ENCODE measurements at regions not wholly inside any gene's neighbourhood (a gene's known extent, or its start where the extent isn't known, plus 50 kb on each side); places are given as distances from the start of the nearest gene placed in this dataset.

DNA sequence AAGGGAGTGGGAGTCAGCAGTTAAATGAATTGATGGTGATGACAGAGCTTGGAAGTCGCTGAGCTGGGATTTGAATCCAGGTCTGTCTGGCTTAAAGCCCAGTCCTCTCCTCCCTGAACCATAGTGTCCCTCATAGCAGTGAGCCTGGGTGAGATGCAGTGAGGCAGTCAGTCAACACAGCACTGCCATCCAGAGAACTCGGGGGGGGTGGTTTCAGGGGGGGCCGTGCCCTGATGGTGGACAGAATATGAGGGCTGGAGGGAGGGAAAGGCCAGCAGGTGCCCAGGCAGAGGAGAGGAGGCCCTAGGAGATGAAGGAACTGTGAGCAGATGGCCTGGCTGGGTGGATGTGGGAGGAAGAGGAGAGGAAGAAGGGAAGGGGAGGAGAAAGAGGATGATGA lies 405.6 kb downstream of the PTPRU start:
- Histone ChIP-seq H3K36me3 (no peaks in the 10 kb centered on the region), H3K27me3 (peaks cover 0 to 29% (median 11%) of the 10 kb centered on the region in 7 donors), H3K4me3 (no peak overlapping the region), H3K27ac (no peak overlapping the region), H3K4me1 (no peaks in the 10 kb centered on the region), H3K9me3 (no peaks in the 10 kb centered on the region)
- DNase-seq (no peak), ATAC-seq (no peak)
- TF ChIP-seq, protein P1, sequence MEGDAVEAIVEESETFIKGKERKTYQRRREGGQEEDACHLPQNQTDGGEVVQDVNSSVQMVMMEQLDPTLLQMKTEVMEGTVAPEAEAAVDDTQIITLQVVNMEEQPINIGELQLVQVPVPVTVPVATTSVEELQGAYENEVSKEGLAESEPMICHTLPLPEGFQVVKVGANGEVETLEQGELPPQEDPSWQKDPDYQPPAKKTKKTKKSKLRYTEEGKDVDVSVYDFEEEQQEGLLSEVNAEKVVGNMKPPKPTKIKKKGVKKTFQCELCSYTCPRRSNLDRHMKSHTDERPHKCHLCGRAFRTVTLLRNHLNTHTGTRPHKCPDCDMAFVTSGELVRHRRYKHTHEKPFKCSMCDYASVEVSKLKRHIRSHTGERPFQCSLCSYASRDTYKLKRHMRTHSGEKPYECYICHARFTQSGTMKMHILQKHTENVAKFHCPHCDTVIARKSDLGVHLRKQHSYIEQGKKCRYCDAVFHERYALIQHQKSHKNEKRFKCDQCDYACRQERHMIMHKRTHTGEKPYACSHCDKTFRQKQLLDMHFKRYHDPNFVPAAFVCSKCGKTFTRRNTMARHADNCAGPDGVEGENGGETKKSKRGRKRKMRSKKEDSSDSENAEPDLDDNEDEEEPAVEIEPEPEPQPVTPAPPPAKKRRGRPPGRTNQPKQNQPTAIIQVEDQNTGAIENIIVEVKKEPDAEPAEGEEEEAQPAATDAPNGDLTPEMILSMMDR (IDR thresholded peaks at IDR 0.05) = no peak
- 44 to 50% methylated on average over 3 of the region's 3 CpGs for WGBS, 2 donors
- intact Hi-C loops (cut with DNase I) = no loop called here

DNA sequence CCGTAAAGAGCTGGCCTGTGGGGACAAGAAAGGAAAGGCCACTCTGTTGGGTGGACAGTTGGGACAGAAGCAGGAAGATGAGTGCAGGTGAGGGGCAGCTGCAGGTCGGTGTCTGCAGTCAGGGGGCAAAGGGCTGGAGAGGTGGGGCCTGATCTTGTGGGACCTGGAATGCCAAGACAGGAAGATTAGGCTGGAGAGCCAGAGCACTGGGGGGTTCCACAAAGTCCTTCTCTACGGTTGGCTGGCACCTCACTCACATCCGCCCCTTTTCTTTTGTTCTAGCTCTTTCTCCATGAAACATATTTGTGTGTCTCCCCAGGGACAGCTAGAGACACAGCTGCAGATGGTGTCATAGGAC lies 404.1 kb downstream of the PTPRU start:
- Histone ChIP-seq H3K27me3 (peaks cover 0 to 18% (median 5%) of the 10 kb centered on the region in 7 donors), H3K9me3 (no peaks in the 10 kb centered on the region), H3K36me3 (no peaks in the 10 kb centered on the region), H3K4me3 (no peak overlapping the region), H3K4me1 (no peaks in the 10 kb centered on the region), H3K27ac (no peak overlapping the region)
- 70 to 72% methylated on average over 4 of the region's 4 CpGs for WGBS, 2 donors
- TF ChIP-seq, protein P1 (IDR thresholded peaks at IDR 0.05) = no peak
- intact Hi-C loops (cut with DNase I) = no loop called here
- DNase-seq (no peak), ATAC-seq (no peak)

DNA sequence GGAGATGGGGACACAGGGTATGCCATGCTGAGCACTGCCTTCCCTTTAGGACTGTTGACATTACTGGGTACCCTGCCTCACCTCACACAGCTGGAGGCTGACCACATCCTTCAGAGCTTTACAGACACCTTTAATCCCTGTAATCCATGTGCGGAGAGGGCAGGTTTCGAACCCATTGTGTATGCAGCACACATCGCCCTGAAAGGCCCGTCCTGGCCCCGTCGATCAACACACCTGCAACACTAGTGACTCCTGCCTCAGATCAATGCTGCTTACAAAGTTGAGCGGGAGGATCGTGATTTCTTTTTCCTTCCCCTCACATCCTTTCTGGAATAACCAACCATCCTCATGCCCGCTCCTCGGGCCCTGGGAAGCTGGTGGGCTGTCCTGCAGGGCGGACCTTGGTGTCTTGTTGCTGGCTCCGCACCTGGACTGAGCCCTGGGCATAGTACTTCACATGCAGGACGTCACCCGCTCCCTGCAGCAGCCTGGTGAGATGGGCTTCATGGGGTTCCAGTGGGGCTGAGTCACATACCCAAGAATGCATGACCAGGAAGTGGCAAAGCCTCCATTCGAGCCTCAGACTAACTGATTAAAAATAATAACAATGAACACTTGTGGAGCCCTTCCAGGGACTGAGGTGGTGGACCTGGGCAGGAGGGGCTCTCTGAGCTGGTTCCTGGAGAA lies 403.6 kb downstream of the PTPRU start:
- no peaks in the 10 kb centered on the region for H3K4me1 ChIP-seq
- ATAC-seq = no peak
- 80 to 81% methylated on average over 15 of the region's 15 CpGs for WGBS, 2 donors

DNA sequence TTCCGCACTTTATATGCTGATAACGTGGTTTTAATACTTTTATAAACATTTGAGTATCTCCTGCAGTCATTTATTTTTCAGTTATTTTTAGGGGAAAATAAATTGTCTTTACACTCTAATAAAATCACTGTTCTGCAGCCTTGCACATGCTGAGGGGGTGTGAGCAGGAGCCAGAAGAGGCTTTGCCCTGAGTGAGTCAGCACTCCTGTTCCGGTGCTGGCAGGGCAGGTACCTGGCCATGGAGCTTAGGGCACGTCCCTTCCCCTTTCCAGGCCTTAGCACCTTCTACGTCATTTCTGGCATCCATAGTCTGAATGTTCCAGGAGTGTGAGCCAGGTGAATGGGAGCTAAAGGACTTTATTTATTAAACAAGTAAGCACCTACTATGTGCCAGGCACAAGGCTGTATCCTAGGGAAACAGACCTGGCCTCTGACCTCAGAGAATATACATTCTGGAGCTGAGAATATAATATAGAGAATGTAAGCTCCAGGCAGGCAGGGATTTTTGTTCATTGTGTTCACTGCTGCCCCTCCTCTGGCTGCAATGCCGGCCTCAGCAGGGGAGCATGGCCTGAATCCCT lies 402.9 kb downstream of the PTPRU start:
- no peak for ATAC-seq
- DNase-seq = no peak
- TF ChIP-seq, protein P1 (IDR thresholded peaks at IDR 0.05) = no peak
- intact Hi-C loops (cut with DNase I) = no loop called here
- Histone ChIP-seq H3K36me3 (no peaks in the 10 kb centered on the region), H3K4me1 (no peaks in the 10 kb centered on the region), H3K27me3 (peaks cover 0 to 24% (median 12%) of the 10 kb centered on the region in 7 donors), H3K9me3 (no peaks in the 10 kb centered on the region), H3K4me3 (no peak overlapping the region), H3K27ac (no peak overlapping the region)
- WGBS, 2 donors = 71 to 78% methylated on average over 6 of the region's 6 CpGs

More for the DNA sequence above, 403.6 kb downstream of the PTPRU start:
- Histone ChIP-seq H3K27me3 (peaks cover 0 to 18% (median 7%) of the 10 kb centered on the region in 7 donors), H3K27ac (no peak overlapping the region), H3K9me3 (no peaks in the 10 kb centered on the region), H3K4me3 (no peak overlapping the region), H3K36me3 (no peaks in the 10 kb centered on the region)
- no peak for DNase-seq
- intact Hi-C loops (cut with DNase I) = no loop called here
- TF ChIP-seq, protein P1 (IDR thresholded peaks at IDR 0.05) = no peak

Measured in heart right ventricle (tissue), 16 donors.